Mammary epithelial cell (primary cell): ENCODE measurements at regions not wholly inside any gene's neighbourhood (a gene's known extent, or its start where the extent isn't known, plus 50 kb on each side); places are given as distances from the start of the nearest gene placed in this dataset.

ENCODE experiments used
- CTCF ChIP-seq, 2 donors: IDR thresholded peaks in 1 of 2; conservative IDR thresholded peaks in 1 of 2; 2 replicates each; pipeline ENCODE4 v1.5.1; 2011 to 2012; ENCODE audit warnings: inconsistent platforms in 2 of 2, low read length in 2 of 2, mild to moderate bottlenecking in 2 of 2, control low read depth in 1 of 2, low read depth in 1 of 2; ENCODE audit not compliant: insufficient read depth in 1 of 2; ENCODE audit errors: extremely low read depth in 1 of 2
- EZH2 ChIP-seq: IDR thresholded peaks from 2 replicates; pipeline ENCODE4 v1.6.1; 2012; ENCODE audit warnings: low read length, inconsistent platforms, borderline replicate concordance

GRCh38 chr3:87778876-87779275, 279.9 kb downstream of the CGGBP1 start:
- TF ChIP-seq CTCF (conservative IDR thresholded peaks at IDR 0.05 in 1 of 2, IDR thresholded peaks at IDR 0.05 in 1 of 2; ENCODE audit: extremely low read depth in 1 of 2, insufficient read depth in 1 of 2, low read depth in 1 of 2, low read length in 2 of 2) (no peak), EZH2 (no peak)
